IMR-90 (cell line): ENCODE measurements at regions not wholly inside any gene's neighbourhood (a gene's known extent, or its start where the extent isn't known, plus 50 kb on each side); places are given as distances from the start of the nearest gene placed in this dataset.

Source experiments
- ATAC-seq: fragments of 200-7000 bp; cut with Tn5 transposase; 2 replicates; pipeline ENCODE4 v1.9.1; 2020; ENCODE audit warnings: low read depth, mild to moderate bottlenecking, moderate library complexity
- BruUV-seq: library from RNA; stranded (reverse); fragments of 400-500 nt; replicated peaks from 2 replicates; lab custom pipeline; 2021; lab: Mats Ljungman, UMichigan
- CTCF ChIA-PET: fragments of 300-600 bp; formaldehyde crosslinking; extraction: SDS; loops from one replicate; lab custom pipeline; 2021; ENCODE audit warnings: antibody characterized with exemption; lab: Yijun Ruan, JAX
- POLR2A ChIA-PET: fragments of 300-600 bp; sonication (Branson Sonifier 250); formaldehyde crosslinking; loops from one replicate; lab custom pipeline; 2022; ENCODE audit warnings: antibody characterized with exemption; ENCODE audit not compliant: unreplicated experiment; lab: Charles Lee
- DNase-seq: peaks from one replicate; pipeline ENCODE4 v3.0.0; 2013
- H2AFZ ChIP-seq: replicated peaks from 2 replicates; pipeline ENCODE3; 2013; ENCODE audit warnings: low read length, mild to moderate bottlenecking; ENCODE audit not compliant: poor library complexity
- H2AK5ac ChIP-seq: 2 replicates; pipeline ENCODE4 v1.6.1; 2013; ENCODE audit warnings: low read depth, low read length, inconsistent platforms
- H2AK9ac ChIP-seq: replicated peaks from 2 replicates; pipeline ENCODE3; 2013; ENCODE audit warnings: mild to moderate bottlenecking, low read depth, low read length, moderate library complexity; ENCODE audit not compliant: poor library complexity
- H2BK120ac ChIP-seq: 2 replicates; pipeline ENCODE4 v1.6.1; 2013; ENCODE audit warnings: low read depth, low read length, inconsistent platforms
- H2BK15ac ChIP-seq: 3 replicates; pipeline ENCODE4 v1.6.1; 2013; ENCODE audit warnings: low read depth, low read length, inconsistent platforms
- H2BK20ac ChIP-seq: 2 replicates; pipeline ENCODE4 v1.6.1; 2013; ENCODE audit warnings: low read depth, mild to moderate bottlenecking, inconsistent platforms, low read length, moderate library complexity
- H2BK5ac ChIP-seq: 2 replicates; pipeline ENCODE4 v1.6.1; 2013; ENCODE audit warnings: mild to moderate bottlenecking, low read depth, low read length, inconsistent platforms; ENCODE audit not compliant: poor library complexity, severe bottlenecking
- H3K14ac ChIP-seq: replicated peaks from 2 replicates; pipeline ENCODE4 v1.6.1; 2013; ENCODE audit warnings: low read depth, low read length, inconsistent platforms
- H3K18ac ChIP-seq: 2 replicates; pipeline ENCODE4 v1.6.1; 2013; ENCODE audit warnings: low read depth, low read length, control low read depth
- H3K23ac ChIP-seq: 2 replicates; pipeline ENCODE4 v1.6.1; 2013; ENCODE audit warnings: low read depth, low read length, inconsistent platforms
- H3K27ac ChIP-seq: 2 replicates; pipeline ENCODE4 v1.5.1; 2013; ENCODE audit warnings: mild to moderate bottlenecking, control low read depth, low read length; ENCODE audit not compliant: insufficient read depth
- H3K27me3 ChIP-seq: 2 replicates; pipeline ENCODE4 v1.6.1; 2013; ENCODE audit warnings: low read length; ENCODE audit not compliant: control insufficient read depth, insufficient read depth
- H3K36me3 ChIP-seq: 2 replicates; pipeline ENCODE4 v1.6.1; 2013; ENCODE audit warnings: low read length, mixed read lengths; ENCODE audit not compliant: control insufficient read depth, insufficient read depth
- H3K4ac ChIP-seq: 2 replicates; pipeline ENCODE4 v1.6.1; 2013; ENCODE audit warnings: low read depth, low read length, inconsistent platforms
- H3K4me1 ChIP-seq: 2 replicates; pipeline ENCODE4 v1.6.1; 2013; ENCODE audit warnings: low read length, mixed read lengths; ENCODE audit not compliant: control insufficient read depth, insufficient read depth
- H3K4me2 ChIP-seq: 2 replicates; pipeline ENCODE4 v1.6.1; 2013; ENCODE audit warnings: low read depth, mild to moderate bottlenecking, control low read depth, low read length, moderate library complexity
- H3K4me3 ChIP-seq: 2 replicates; pipeline ENCODE4 v1.5.1; 2013; ENCODE audit warnings: low read depth, mild to moderate bottlenecking, control low read depth, low read length, moderate library complexity; ENCODE audit not compliant: insufficient read depth
- H3K56ac ChIP-seq: 2 replicates; pipeline ENCODE4 v1.6.1; 2013; ENCODE audit warnings: low read length, inconsistent platforms; ENCODE audit not compliant: insufficient read depth; ENCODE audit errors: extremely low read depth
- H3K79me1 ChIP-seq, 2 experiments: 2 replicates each; pipeline ENCODE4 v1.6.1; 2013; ENCODE audit warnings: low read length in 2 of 2, inconsistent platforms in 1 of 2, low read depth in 1 of 2
- H3K9ac ChIP-seq: 2 replicates; pipeline ENCODE4 v1.6.1; 2013; ENCODE audit warnings: low read depth, low read length, control low read depth
- H3K9me1 ChIP-seq: 2 replicates; pipeline ENCODE4 v1.6.1; 2013; ENCODE audit warnings: low read length, inconsistent platforms; ENCODE audit not compliant: insufficient read depth
- H3K9me3 ChIP-seq: 2 replicates; pipeline ENCODE4 v1.6.1; 2013; ENCODE audit warnings: low read length; ENCODE audit not compliant: control insufficient read depth, insufficient read depth
- H4K20me1 ChIP-seq: 2 replicates; pipeline ENCODE4 v1.6.1; 2013; ENCODE audit warnings: low read length, inconsistent platforms; ENCODE audit not compliant: insufficient read depth
- H4K5ac ChIP-seq: 2 replicates; pipeline ENCODE4 v1.6.1; 2013; ENCODE audit warnings: mild to moderate bottlenecking, low read depth, low read length, control low read depth
- H4K8ac ChIP-seq, 2 experiments: 2 replicates each; pipeline ENCODE4 v1.6.1; 2013; ENCODE audit warnings: low read depth in 2 of 2, low read length in 2 of 2, control low read depth in 1 of 2, inconsistent platforms in 1 of 2
- H4K91ac ChIP-seq: 2 replicates; pipeline ENCODE4 v1.6.1; 2013; ENCODE audit warnings: low read depth, low read length, inconsistent platforms; ENCODE audit not compliant: insufficient read depth
- ELK1 ChIP-seq: fragments of 150-350 bp; IDR thresholded peaks from 2 replicates; pipeline ENCODE4 v1.6.1; 2016; ENCODE audit warnings: low read depth, mild to moderate bottlenecking, low read length, moderate library complexity, borderline replicate concordance
- NFE2L2 ChIP-seq: fragments of 150-350 bp; IDR thresholded peaks from 2 replicates; pipeline ENCODE4 v1.6.1; 2016; ENCODE audit warnings: low read depth, mild to moderate bottlenecking, low read length
- RAD21 ChIP-seq: IDR thresholded peaks from 2 replicates; pipeline ENCODE4 v1.6.1; 2012; ENCODE audit warnings: low read length, improper control_type of control experiment
- RFX5 ChIP-seq: IDR thresholded peaks from 2 replicates; pipeline ENCODE4 v1.8.0; 2012; ENCODE audit warnings: low read depth, mild to moderate bottlenecking, low read length, moderate library complexity
- whole genome bisulfite sequencing, 2 experiments: methylation state at CpG; one replicate each; pipeline versions ENCODE4 v1.1.5 to v1.1.7; 2013; ENCODE audit warnings: missing lambda C conversion rate in 2 of 2; ENCODE audit not compliant: insufficient read length in 1 of 2; ENCODE audit errors: extremely low coverage in 2 of 2; 5-methylcytosine and 5-hydroxymethylcytosine counted together
- dilution Hi-C: fragments of 300-500 bp; cut with HindIII; formaldehyde crosslinking; loops from one replicate; pipeline ENCODE4 v1.14.3; 2018; ENCODE audit warnings: low sequenced_read_pairs; ENCODE audit not compliant: unreplicated experiment
- in situ Hi-C: fragments of 300-500 bp; cut with MboI; formaldehyde crosslinking; loops from 3 replicates; pipeline ENCODE4 v1.14.3; 2019; ENCODE audit warnings: low sequenced_read_pairs, inconsistent platforms, mixed read lengths
- intact Hi-C: fragments of 100-400 bp; cut with micrococcal nuclease; formaldehyde crosslinking; loops from 2 replicates; pipeline ENCODE4 v1.10.0; 2022

DNA sequence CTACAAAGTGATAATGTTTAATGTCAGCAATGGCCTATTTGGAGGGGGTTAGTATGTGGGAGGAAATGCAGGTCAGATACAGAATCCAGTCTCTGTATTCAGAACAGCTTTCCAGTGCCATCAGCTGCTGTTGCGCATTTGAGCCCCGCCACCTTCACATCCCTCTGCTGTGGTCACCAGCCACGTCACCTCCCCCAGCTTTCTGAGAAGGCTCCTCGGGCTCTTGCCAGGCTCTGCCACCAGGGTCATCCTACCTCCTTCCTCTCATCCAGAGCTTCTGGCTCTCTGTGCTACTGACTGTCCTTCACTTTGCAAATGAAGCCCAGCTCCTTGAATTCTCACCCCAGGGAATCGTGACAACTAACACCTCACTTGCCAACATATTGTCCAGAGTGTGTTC, 138.8 kb downstream of the PIK3R1 start:
- Histone ChIP-seq H3K9me3 (no peaks in the 10 kb centered on the region), H3K9me1 (no peaks in the 10 kb centered on the region), H3K14ac (no peak overlapping the region), H2AK9ac (no peak overlapping the region), H3K36me3 (no peaks in the 10 kb centered on the region), H3K4ac (no peak overlapping the region), H3K79me1 (no peaks in the 10 kb centered on the region), H3K9ac (no peak overlapping the region), H4K20me1 (no peaks in the 10 kb centered on the region), H2AK5ac (no peak overlapping the region), H3K27me3 (no peaks in the 10 kb centered on the region; the same call in 1 of the 2 replicates), H2BK15ac (no peak overlapping the region), H3K4me2 (no peak overlapping the region), H3K18ac (no peak overlapping the region), H3K4me1 (no peaks in the 10 kb centered on the region), H3K4me3 (no peak overlapping the region), H2AFZ (no peak overlapping the region), H2BK20ac (no peak overlapping the region), H2BK120ac (no peak overlapping the region), H3K23ac (no peak overlapping the region), H4K5ac (no peak overlapping the region), H4K8ac (no peak overlapping the region), H4K91ac (no peak overlapping the region), H3K56ac (no peak overlapping the region), H2BK5ac (no peak overlapping the region), H3K27ac (no peak overlapping the region)
- 100% methylated on average over 2 of the region's 5 CpGs; no CpG with 5 or more reads in 1 of the 2 experiments for WGBS, 2 experiments
- ATAC-seq (no peak), DNase-seq (no peak)
- CTCF ChIA-PET, result no interaction called here
- BruUV-seq, result no TSS peak
- TF ChIP-seq NFE2L2 (no peak), ELK1 (no peak), RFX5 (no peak), RAD21 (no peak)
- in situ Hi-C loops, result no loop called here
- dilution Hi-C loops, result no loop called here
- intact Hi-C loops, result no loop called here
- POLR2A ChIA-PET, result no interaction called here
